Epithelial cell of esophagus (primary cell): ENCODE measurements at regions not wholly inside any gene's neighbourhood (a gene's known extent, or its start where the extent isn't known, plus 50 kb on each side); places are given as distances from the start of the nearest gene placed in this dataset.
"Not testable (repeated sequence)": the region's sequence is repeated elsewhere in the genome, so short reads cannot be mapped to it uniquely, and the experiment has no call there.

Experiments
- DNase-seq: peaks from one replicate; pipeline ENCODE4 v3.0.0; 2010; ENCODE audit warnings: low read depth
- H3K4me3 ChIP-seq: 2 replicates; pipeline ENCODE4 v1.5.1; 2011; ENCODE audit warnings: mild to moderate bottlenecking, low read length, control low read depth
- CTCF ChIP-seq: IDR thresholded peaks from 2 replicates; pipeline ENCODE4 v1.5.1; 2011; ENCODE audit warnings: low read depth, mild to moderate bottlenecking, low read length, control low read depth, inconsistent platforms; ENCODE audit not compliant: insufficient read depth; ENCODE audit errors: missing control alignments

- no peak for TF ChIP-seq CTCF
- no peak overlapping the region for H3K4me3 ChIP-seq
- DNase-seq = peak; percentile 73
Observed at GRCh38 chr18:72995558-72995957, 127.8 kb upstream of the NETO1 start.

- peak; percentile 56 for DNase-seq
- no peak overlapping the region for H3K4me3 ChIP-seq
- no peak for TF ChIP-seq CTCF
Observed at GRCh38 chr18:72993250-72993649, 125.5 kb upstream of the NETO1 start.

GRCh38 chr18:72991379-72991778, 123.6 kb upstream of the NETO1 start:
- DNase-seq = no peak
- H3K4me3 ChIP-seq = no peak overlapping the region
- no peak for TF ChIP-seq CTCF

GRCh38 chr18:72987570-72987969, 119.8 kb upstream of the NETO1 start:
- not testable (repeated sequence) for DNase-seq

GRCh38 chr18:72986103-72986502, 118.3 kb upstream of the NETO1 start:
- peak; percentile 74 for DNase-seq
- TF ChIP-seq CTCF = no peak

More at GRCh38 chr18:72987570-72987969, 119.8 kb upstream of the NETO1 start:
- H3K4me3 ChIP-seq = not testable (repeated sequence)

GRCh38 chr18:72985686-72986085, 117.9 kb upstream of the NETO1 start:
- DNase-seq = no peak
- no peak overlapping the region for H3K4me3 ChIP-seq
- no peak for TF ChIP-seq CTCF

More at GRCh38 chr18:72986103-72986502, 118.3 kb upstream of the NETO1 start:
- H3K4me3 ChIP-seq = no peak overlapping the region

GRCh38 chr18:72984290-72984689, 116.5 kb upstream of the NETO1 start:
- no peak for TF ChIP-seq CTCF
- H3K4me3 ChIP-seq = no peak overlapping the region
- peak; percentile 43 for DNase-seq
